ENCODE measurements at regions not wholly inside any gene's neighbourhood (a gene's known extent, or its start where the extent isn't known, plus 50 kb on each side); places are given as distances from the start of the nearest gene placed in this dataset.

- TF ChIP-seq EZH2 (IDR thresholded peaks at IDR 0.05; ENCODE audit: low read depth) (no peak), CTCF (conservative IDR thresholded peaks at IDR 0.05) (no peak)
Observed at GRCh38 chr2:6067806-6068205, 375.6 kb downstream of the SOX11 start.

Data from PC-9 (cell line).